ENCODE measurements at regions not wholly inside any gene's neighbourhood (a gene's known extent, or its start where the extent isn't known, plus 50 kb on each side); places are given as distances from the start of the nearest gene placed in this dataset.

DNA sequence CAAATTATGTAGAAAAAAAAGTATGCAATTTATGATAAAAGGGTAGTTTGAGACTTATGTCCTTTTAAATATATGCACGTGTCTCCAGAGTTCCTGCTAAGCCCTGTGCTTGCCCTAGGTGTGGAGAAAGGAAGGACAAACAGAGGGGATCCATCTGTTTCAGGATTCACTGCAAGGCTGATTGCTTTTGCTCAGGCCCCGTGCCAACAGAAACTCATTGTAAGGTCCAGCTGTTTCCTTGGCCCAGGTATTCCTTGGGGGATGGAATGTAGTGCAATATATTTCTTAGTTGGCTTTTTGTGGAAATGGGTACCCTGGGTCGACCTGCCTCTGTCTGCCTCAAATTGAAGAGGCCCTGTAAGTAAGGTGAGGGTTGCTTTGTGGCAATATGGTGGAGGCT is 268.6 kb upstream of the CLINT1 start:
- POLR2A ChIA-PET, result no interaction called here

DNA sequence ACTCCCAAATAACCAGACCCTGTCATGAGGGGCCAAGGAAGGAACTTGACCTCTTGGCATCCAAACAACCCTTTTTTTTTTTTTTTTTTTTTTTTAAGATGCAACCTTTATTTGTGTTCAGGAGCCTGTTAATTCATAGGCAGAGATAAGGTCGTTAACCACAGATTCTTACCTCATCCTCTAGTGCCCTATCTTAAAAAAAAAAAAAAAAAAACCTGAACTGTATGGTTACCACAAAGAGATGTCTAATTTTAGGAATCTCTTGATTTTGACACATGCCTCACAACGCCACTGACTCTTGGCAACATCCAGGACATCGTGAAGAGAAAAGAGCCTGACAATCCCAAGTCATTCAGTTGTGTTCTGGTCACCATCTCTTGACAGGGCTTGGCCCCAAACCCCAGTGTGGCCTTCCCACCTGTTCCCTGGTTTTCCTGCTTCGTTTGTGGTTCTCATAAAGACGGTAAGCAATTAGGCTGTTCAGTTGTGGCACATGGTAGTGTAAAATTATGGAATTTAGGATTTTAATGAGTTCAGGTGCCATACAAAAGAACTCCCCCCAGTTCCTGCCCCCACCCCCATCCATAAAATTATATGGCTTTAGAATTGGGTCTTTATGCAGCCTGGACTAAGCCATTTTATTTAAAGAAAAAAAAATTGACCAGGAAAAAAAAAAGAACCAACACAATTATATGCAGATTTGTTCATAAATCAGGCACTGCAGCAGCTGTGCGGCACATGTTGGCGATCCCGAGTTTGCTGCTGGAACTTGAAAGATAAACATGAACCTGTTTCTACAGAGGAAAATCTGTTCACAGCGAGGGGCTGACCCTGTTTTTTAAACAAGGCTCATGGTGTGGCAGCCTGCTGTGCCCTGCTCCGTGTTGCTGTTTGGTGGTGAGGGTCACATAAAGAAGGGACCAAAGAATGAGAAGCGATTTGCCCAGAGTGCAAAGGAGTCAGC is 267.8 kb upstream of the CLINT1 start:
- Mint-ChIP-seq H3K9me3 (no peaks in the 10 kb centered on the region), H3K36me3 (ENCODE audit: low read depth) (no peaks in the 10 kb centered on the region), H3K4me1 (ENCODE audit: low read depth) (no peaks in the 10 kb centered on the region), H3K27ac (no peak overlapping the region), H3K27me3 (peaks cover 9% of the 10 kb centered on the region), H3K4me3 (no peak overlapping the region)
- intact Hi-C loops (cut with DNase I, micrococcal nuclease), result no loop called here
- no peaks in the 10 kb centered on the region for H3K27me3 ChIP-seq (ENCODE audit: control insufficient read depth in 1 of 2, insufficient read depth in 2 of 2, low read length in 2 of 2)
- H3K4me1 ChIP-seq (ENCODE audit: insufficient read depth, low read length), result no peaks in the 10 kb centered on the region
- no peaks in the 10 kb centered on the region for H3K9me3 ChIP-seq (ENCODE audit: control insufficient read depth in 1 of 2, insufficient read depth in 1 of 2, low read length in 2 of 2)
- H3K4me3 ChIP-seq (ENCODE audit: low read length), result no peak overlapping the region
- ChIA-PET CTCF (no interaction called here), POLR2A (no interaction called here)
- TF ChIP-seq, protein P1, sequence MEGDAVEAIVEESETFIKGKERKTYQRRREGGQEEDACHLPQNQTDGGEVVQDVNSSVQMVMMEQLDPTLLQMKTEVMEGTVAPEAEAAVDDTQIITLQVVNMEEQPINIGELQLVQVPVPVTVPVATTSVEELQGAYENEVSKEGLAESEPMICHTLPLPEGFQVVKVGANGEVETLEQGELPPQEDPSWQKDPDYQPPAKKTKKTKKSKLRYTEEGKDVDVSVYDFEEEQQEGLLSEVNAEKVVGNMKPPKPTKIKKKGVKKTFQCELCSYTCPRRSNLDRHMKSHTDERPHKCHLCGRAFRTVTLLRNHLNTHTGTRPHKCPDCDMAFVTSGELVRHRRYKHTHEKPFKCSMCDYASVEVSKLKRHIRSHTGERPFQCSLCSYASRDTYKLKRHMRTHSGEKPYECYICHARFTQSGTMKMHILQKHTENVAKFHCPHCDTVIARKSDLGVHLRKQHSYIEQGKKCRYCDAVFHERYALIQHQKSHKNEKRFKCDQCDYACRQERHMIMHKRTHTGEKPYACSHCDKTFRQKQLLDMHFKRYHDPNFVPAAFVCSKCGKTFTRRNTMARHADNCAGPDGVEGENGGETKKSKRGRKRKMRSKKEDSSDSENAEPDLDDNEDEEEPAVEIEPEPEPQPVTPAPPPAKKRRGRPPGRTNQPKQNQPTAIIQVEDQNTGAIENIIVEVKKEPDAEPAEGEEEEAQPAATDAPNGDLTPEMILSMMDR (IDR thresholded peaks at IDR 0.05), result no peak
- H3K27ac ChIP-seq (ENCODE audit: low read depth in 1 of 2, low read length in 2 of 2), result no peak overlapping the region
- ATAC-seq (ENCODE audit: poor library complexity) (no peak), DNase-seq (no peak)
- no peaks in the 10 kb centered on the region for H3K36me3 ChIP-seq (ENCODE audit: insufficient read depth, low read length)

More for the DNA sequence above, 268.6 kb upstream of the CLINT1 start:
- Histone ChIP-seq H3K27me3 (ENCODE audit: control insufficient read depth in 1 of 2, insufficient read depth in 2 of 2, low read length in 2 of 2) (no peaks in the 10 kb centered on the region), H3K27ac (ENCODE audit: low read depth in 1 of 2, low read length in 2 of 2) (no peak overlapping the region), H3K36me3 (ENCODE audit: insufficient read depth, low read length) (no peaks in the 10 kb centered on the region), H3K9me3 (ENCODE audit: control insufficient read depth in 1 of 2, insufficient read depth in 1 of 2, low read length in 2 of 2) (no peaks in the 10 kb centered on the region), H3K4me3 (ENCODE audit: low read length) (no peak overlapping the region), H3K4me1 (ENCODE audit: insufficient read depth, low read length) (no peaks in the 10 kb centered on the region)
- H3K9me3 Mint-ChIP-seq, result no peaks in the 10 kb centered on the region
- CTCF ChIA-PET, result no interaction called here
- peaks cover 9% of the 10 kb centered on the region for H3K27me3 Mint-ChIP-seq
- TF ChIP-seq, protein P1 (IDR thresholded peaks at IDR 0.05), result no peak
- no peak overlapping the region for H3K4me3 Mint-ChIP-seq
- no peak overlapping the region for H3K27ac Mint-ChIP-seq
- intact Hi-C loops (cut with DNase I, micrococcal nuclease), result no loop called here
- DNase-seq (no peak), ATAC-seq (ENCODE audit: poor library complexity) (no peak)
- H3K36me3 Mint-ChIP-seq (ENCODE audit: low read depth), result no peaks in the 10 kb centered on the region
- no peaks in the 10 kb centered on the region for H3K4me1 Mint-ChIP-seq (ENCODE audit: low read depth)

DNA sequence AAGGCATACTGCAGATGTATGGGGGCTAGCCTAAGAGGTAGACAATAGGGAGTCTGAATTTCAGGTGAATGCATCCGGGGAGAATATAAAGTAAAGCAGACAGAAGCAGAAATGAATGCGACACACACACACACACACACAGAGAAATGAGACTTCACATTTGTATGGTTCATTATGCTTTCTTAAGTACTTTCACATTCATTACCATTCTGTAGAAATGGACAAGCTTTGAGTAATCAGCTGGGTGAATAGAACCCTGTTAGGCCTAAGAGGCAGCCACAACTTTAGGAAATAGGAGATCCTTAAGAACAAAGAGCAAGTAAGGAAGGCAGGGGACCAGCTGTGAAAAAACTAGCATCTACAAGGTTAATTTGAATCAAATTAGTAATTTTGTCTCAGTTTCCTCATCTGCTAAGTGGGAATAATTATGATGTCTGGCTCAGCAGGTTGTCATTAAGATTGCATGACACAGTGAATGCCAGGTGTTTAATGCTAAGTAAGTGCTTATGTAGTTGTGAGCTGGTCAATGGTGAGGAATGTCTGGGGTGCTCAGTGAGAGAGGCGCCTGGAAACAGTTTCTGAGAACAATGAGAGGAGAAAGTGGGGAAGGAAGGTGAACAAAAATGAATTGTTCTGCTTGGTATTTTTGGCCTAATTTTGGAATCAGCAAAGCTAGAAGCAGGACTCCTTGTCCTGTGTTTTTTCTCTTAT is 265.8 kb upstream of the CLINT1 start:
- ATAC-seq (ENCODE audit: poor library complexity) (no peak), DNase-seq (no peak)
- Histone ChIP-seq H3K4me1 (ENCODE audit: insufficient read depth, low read length) (no peaks in the 10 kb centered on the region), H3K27ac (ENCODE audit: low read depth in 1 of 2, low read length in 2 of 2) (no peak overlapping the region), H3K9me3 (ENCODE audit: control insufficient read depth in 1 of 2, insufficient read depth in 1 of 2, low read length in 2 of 2) (no peaks in the 10 kb centered on the region), H3K27me3 (ENCODE audit: control insufficient read depth in 1 of 2, insufficient read depth in 2 of 2, low read length in 2 of 2) (no peaks in the 10 kb centered on the region), H3K4me3 (ENCODE audit: low read length) (no peak overlapping the region), H3K36me3 (ENCODE audit: insufficient read depth, low read length) (no peaks in the 10 kb centered on the region)
- H3K4me3 Mint-ChIP-seq, result no peak overlapping the region
- no peaks in the 10 kb centered on the region for H3K4me1 Mint-ChIP-seq (ENCODE audit: low read depth)
- H3K27me3 Mint-ChIP-seq, result peaks cover 10% of the 10 kb centered on the region
- CTCF ChIA-PET, result no interaction called here
- no peaks in the 10 kb centered on the region for H3K9me3 Mint-ChIP-seq
- TF ChIP-seq, protein P1 (IDR thresholded peaks at IDR 0.05), result no peak
- no peak overlapping the region for H3K27ac Mint-ChIP-seq
- POLR2A ChIA-PET, result no interaction called here
- intact Hi-C loops (cut with DNase I, micrococcal nuclease), result no loop called here
- H3K36me3 Mint-ChIP-seq (ENCODE audit: low read depth), result no peaks in the 10 kb centered on the region

Measured in CD4-positive, alpha-beta T cell (primary cell).